ENCODE measurements at regions not wholly inside any gene's neighbourhood (a gene's known extent, or its start where the extent isn't known, plus 50 kb on each side); places are given as distances from the start of the nearest gene placed in this dataset.
A peak's percentile ranks its signal among the peaks of the same experiment; 100 is the strongest.

GRCh38 chr1:190949939-190950338, 472.3 kb upstream of the BRINP3 start (continued):
- TF ChIP-seq ETV6 (conservative IDR thresholded peaks at IDR 0.05 in 1 of 2, IDR thresholded peaks at IDR 0.05 in 1 of 2; ENCODE audit: borderline replicate concordance in 1 of 2, low read depth in 1 of 2) (no peak), KDM1A (IDR thresholded peaks at IDR 0.05; ENCODE audit: borderline replicate concordance) (no peak), DPF2 (IDR thresholded peaks at IDR 0.05) (0 out of 2 replicates have a peak, but pooled peaks have one; percentile 31), PRDM15 (CRISPR knock-in tag; IDR thresholded peaks at IDR 0.05) (no peak), ZNF592 (IDR thresholded peaks at IDR 0.05) (no peak)

- Histone ChIP-seq H3K4me3 (no peak overlapping the region), H3K4me1 (ENCODE audit: control insufficient read depth, insufficient read depth, low read length) (no peaks in the 10 kb centered on the region), H2AFZ (ENCODE audit: control insufficient read depth, low read depth, low read length) (no peak overlapping the region), H4K20me1 (ENCODE audit: control insufficient read depth, insufficient read depth) (no peaks in the 10 kb centered on the region), H3K27me3 (replicated peaks in 1 of 2; ENCODE audit: control insufficient read depth in 2 of 2, insufficient read depth in 2 of 2, low read length in 1 of 2) (no peaks in the 10 kb centered on the region), H3K79me2 (ENCODE audit: control insufficient read depth, insufficient read depth, low read length) (no peaks in the 10 kb centered on the region), H3K9me3 (replicated peaks; ENCODE audit: control insufficient read depth, insufficient read depth, low read length) (no peaks in the 10 kb centered on the region), H3K36me3 (ENCODE audit: control insufficient read depth in 2 of 2, insufficient read depth in 2 of 2, low read length in 1 of 2) (no peaks in the 10 kb centered on the region), H3K9ac (ENCODE audit: control insufficient read depth, insufficient read depth, low read length) (no peak overlapping the region), H3K27ac (ENCODE audit: control insufficient read depth, insufficient read depth) (no peak overlapping the region), H3K4me2 (ENCODE audit: control insufficient read depth, insufficient read depth) (no peak overlapping the region)
- no TSS peak for BruUV-seq (replicated peaks)
- no peak for DNase-seq (ENCODE audit: low read depth, low spot score)
- no peak for ATAC-seq
- FAIRE-seq, result no peak
- ChIA-PET POLR2A (no interaction called here), CTCF (no interaction called here), RAD21 (ENCODE audit: unreplicated experiment) (no interaction called here), SMC1A (ENCODE audit: uncharacterized antibody, unreplicated experiment) (no interaction called here)
- TF ChIP-seq RAD21 (IDR thresholded peaks at IDR 0.05; ENCODE audit: insufficient read depth, low read depth, low read length), result peak; percentile 19; the same call in 1 of the 2 replicates
- TF ChIP-seq GATAD2B (conservative IDR thresholded peaks at IDR 0.05; ENCODE audit: low read depth), result no peak
- in situ Hi-C loops (cut with MboI), result no loop called here
- intact Hi-C loops (cut with micrococcal nuclease; ENCODE audit: unreplicated experiment), result no loop called here
Observed at GRCh38 chr1:190957565-190957964, 479.9 kb upstream of the BRINP3 start.

All from GM12878 (cell line).